Fibroblast of the aortic adventitia (primary cell): ENCODE measurements at regions not wholly inside any gene's neighbourhood (a gene's known extent, or its start where the extent isn't known, plus 50 kb on each side); places are given as distances from the start of the nearest gene placed in this dataset.

ENCODE experiments used
- DNase-seq: peaks from one replicate; pipeline ENCODE4 v3.0.0-alpha.2; 2010; ENCODE audit warnings: low read depth
- H3K4me3 ChIP-seq: 2 replicates; pipeline ENCODE4 v1.5.1; 2011; ENCODE audit warnings: low read depth, mild to moderate bottlenecking, control low read depth, low read length, moderate library complexity
- TF ChIP-seq, protein P1 (sequence below): IDR thresholded peaks from 2 replicates; pipeline ENCODE4 v1.5.1; 2011; ENCODE audit warnings: mild to moderate bottlenecking, low read length, control low read depth, inconsistent platforms; ENCODE audit not compliant: insufficient read depth

DNA sequence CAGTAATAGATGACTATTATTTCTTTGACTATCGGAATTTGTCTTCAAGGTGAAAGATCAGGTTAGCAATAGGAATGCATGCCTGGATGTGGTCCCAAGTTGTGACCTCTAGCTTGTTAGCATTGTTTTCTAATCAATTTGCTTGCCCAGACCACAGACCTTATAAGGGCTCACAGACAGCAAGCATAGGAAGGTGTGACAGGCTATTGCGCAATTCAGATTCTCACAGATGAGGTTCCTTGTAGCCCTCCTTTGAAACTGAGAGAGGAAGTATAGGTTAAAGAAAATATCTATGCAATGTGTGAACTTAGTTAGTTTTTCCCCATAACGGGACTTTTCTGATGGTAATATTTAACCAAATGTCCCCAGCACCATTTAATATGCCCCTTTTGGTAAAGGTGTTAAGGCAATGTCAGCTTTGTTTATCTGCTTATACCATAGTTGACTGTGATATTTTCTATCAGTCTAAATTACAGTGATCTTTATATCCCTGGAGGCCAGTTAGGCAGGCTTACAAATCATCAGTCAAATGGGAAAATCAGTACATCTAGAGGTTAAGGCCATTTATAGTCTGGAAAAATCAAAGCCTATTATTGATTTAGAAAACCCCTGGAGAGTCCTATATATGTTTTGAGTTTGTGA lies 168.1 kb upstream of the MBNL1 start:
- DNase-seq, result no peak
- H3K4me3 ChIP-seq, result no peak overlapping the region
- TF ChIP-seq, protein P1, sequence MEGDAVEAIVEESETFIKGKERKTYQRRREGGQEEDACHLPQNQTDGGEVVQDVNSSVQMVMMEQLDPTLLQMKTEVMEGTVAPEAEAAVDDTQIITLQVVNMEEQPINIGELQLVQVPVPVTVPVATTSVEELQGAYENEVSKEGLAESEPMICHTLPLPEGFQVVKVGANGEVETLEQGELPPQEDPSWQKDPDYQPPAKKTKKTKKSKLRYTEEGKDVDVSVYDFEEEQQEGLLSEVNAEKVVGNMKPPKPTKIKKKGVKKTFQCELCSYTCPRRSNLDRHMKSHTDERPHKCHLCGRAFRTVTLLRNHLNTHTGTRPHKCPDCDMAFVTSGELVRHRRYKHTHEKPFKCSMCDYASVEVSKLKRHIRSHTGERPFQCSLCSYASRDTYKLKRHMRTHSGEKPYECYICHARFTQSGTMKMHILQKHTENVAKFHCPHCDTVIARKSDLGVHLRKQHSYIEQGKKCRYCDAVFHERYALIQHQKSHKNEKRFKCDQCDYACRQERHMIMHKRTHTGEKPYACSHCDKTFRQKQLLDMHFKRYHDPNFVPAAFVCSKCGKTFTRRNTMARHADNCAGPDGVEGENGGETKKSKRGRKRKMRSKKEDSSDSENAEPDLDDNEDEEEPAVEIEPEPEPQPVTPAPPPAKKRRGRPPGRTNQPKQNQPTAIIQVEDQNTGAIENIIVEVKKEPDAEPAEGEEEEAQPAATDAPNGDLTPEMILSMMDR, result no peak

DNA sequence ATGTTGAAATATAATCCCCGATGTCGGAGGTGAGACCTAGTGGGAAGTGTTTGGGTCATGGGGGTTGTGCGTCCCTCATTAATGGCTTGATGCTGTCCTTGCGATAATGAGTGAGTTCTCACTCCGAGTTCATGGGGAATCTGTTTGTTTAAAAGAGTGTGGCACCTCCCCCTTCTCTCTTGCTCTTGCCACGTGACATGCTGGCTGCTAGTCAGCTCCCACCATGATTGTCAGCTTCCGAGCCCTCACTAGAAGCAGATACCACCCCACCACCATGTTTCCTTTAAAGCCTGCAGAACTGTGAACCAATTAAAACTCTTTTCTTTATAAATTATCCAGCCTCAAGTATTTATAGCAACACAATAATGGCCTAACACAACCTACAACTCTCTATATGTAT lies 166.3 kb upstream of the MBNL1 start:
- TF ChIP-seq, protein P1, result no peak
- no peak overlapping the region for H3K4me3 ChIP-seq
- DNase-seq, result no peak

DNA sequence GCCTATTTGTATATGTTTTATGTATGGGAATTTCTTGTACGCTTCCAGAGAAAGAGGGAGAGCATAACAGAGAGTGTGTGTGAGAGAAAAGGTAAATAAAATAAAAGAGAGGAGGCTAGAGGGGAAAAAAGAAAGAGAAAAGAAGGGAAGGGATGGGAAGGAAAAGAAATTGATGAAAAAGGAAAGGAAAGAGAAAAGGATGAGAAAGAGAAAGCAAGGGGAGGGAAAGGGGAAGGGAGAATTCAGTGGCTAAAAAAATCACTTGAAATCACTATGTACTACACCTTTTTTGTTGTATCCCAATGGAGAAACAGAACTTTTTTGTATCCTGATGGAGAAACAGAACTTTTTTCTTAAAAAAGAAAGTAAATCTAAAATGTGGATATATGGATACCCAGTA lies 165.5 kb upstream of the MBNL1 start:
- TF ChIP-seq, protein P1, result no peak
- H3K4me3 ChIP-seq, result no peak overlapping the region
- no peak for DNase-seq

DNA sequence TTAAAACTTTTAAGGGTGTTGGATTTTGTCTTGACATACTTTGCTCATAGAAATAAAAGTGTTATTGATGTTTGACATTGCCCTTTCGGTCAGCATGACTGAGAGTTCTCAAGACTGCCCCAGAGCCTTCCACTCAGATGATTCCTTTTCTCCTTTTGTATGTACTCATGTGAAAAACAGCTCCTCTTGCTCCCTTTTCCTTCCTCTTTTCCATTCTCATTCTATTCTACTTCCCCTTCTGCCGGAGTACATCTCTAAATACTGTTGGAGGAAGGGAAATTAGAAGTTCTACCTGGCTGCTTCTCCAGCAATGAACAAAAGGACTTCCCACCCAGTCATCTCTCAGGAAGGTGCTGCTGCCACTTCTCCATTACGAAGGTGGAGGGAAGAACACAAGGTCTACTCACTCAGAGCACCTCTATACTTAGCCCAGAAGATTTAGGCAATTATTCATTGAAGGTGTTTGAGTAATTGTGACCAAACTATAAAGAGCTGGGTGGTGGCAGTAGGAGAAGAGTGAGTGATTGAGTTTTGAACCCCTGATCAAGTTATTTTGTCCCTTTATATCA lies 163.8 kb upstream of the MBNL1 start:
- TF ChIP-seq, protein P1, result no peak
- no peak overlapping the region for H3K4me3 ChIP-seq
- no peak for DNase-seq

DNA sequence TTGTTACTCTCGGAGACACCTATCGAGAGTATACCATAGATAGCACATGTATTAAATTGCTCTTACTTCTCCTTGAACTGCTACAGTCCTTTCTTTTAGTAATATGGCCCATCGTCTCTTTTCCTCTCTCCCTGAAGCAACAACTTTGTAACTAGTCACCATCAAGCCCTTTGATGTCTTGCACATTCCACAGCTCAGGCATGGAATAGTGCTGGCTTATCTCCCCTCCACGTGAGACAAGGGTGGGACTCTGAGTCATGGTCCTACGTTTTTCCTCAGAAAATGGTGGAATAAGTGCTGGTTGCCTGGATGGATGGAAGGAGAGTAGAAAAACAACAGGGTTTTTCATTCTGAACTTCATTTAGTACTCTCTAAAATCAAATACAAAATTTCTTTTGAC lies 163.3 kb upstream of the MBNL1 start:
- peak; percentile 69 for DNase-seq
- TF ChIP-seq, protein P1, result no peak

DNA sequence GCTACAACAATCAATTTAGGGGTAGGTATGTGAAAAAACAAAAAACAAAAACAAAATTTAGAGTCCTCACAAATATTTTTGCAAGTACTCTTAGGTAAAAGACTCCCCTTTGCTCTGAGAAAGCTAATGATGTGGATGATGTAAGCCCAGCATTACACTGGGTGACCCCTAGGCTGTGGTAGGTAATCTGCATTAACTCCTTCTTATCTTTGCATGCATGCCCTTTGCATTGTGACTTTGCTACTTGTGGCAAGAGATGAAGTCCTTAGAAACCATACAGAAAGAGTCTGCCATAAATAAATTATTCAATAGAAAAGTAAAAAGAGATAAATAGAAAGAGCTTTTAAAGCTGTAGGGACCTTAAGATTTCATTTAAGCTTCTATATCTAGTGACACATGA lies 159.7 kb upstream of the MBNL1 start:
- H3K4me3 ChIP-seq, result no peak overlapping the region
- DNase-seq, result no peak
- TF ChIP-seq, protein P1, result no peak

More for the DNA sequence above, 163.3 kb upstream of the MBNL1 start:
- no peak overlapping the region for H3K4me3 ChIP-seq

DNA sequence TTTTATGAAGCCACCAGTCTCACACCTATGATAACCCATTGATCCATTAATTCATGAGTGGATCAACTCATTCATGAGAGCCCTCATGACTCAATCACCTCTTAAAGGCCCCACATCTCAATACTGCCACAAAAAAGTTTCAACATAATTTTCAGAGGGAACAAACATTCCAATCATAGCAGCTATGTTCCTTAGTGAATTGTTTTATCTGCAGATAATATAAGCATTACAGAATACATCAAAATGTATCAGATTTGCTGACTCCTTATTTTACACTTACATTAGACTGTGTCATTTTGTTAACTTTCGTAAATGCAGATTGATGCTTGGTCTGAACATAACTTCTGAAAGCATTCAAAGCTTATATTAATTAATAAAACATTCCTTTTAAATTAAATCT lies 155.3 kb upstream of the MBNL1 start:
- no peak overlapping the region for H3K4me3 ChIP-seq
- TF ChIP-seq, protein P1, result no peak
- DNase-seq, result peak; percentile 56
